ENCODE measurements at regions not wholly inside any gene's neighbourhood (a gene's known extent, or its start where the extent isn't known, plus 50 kb on each side); places are given as distances from the start of the nearest gene placed in this dataset.
"Not testable (repeated sequence)": the region's sequence is repeated elsewhere in the genome, so short reads cannot be mapped to it uniquely, and the experiment has no call there.

DNA sequence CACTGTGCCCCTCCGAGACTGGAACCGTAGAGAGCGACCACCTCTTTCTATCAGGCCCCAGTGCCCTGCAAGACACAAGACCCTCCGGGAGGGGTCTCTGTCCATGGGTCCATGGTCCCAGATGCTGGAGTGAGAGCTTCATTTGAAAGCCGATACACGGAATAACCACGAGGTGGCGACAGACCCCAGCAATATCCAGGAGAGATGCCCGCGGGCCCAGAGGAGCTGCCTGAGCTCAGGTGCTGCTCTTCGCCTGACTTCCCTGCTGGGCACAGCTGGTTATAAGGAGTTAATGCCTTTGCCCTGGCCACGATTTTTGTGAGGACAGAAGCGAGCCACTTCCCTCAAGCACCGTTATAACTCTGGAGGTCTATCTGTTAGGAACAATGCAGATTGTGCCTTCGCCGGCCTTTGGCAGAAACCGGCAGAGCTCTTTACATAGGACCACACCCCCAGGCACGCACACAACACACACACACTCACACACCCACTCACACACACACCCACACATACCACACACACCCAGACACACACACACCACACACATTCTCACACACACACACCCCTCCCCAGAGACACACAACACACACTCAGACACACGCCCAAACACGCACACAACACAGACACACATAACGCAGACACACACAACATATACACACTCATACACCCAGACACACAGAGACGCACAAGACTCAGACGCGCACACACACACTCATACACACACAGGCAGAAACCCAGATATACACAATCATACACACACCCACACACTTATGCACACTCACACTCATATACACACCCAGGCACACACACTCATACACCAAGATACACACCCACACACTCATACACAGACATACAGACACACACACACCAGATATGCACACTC, 436.4 kb downstream of the SOX9 start:
- DNase-seq (ENCODE audit: low spot score), result peak; percentile 71

DNA sequence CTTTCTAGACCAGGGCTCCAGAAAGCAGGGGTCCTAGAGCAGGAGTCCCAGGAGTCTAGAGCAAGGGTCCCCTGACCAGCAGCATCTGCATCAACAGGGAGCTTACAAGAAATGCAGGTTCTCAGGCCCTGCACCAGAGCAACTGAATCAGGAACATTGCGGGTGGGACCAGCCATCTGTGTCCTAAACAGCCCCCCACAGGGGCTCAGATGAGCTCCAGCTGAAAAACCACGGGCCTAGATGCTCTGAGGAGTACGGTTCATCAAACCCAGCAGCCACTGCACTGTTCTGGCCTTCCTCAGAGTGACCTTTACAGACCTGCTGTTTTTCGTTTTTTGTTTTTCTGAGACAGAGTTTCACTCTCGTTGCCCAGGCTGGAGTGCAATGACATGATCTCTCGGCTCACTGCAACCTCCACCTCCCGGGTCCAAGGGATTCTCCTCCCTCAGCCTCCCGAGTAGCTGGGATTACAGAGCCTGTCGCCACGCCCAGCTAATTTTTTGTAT, 438.2 kb downstream of the SOX9 start:
- DNase-seq (ENCODE audit: low spot score), result no peak

DNA sequence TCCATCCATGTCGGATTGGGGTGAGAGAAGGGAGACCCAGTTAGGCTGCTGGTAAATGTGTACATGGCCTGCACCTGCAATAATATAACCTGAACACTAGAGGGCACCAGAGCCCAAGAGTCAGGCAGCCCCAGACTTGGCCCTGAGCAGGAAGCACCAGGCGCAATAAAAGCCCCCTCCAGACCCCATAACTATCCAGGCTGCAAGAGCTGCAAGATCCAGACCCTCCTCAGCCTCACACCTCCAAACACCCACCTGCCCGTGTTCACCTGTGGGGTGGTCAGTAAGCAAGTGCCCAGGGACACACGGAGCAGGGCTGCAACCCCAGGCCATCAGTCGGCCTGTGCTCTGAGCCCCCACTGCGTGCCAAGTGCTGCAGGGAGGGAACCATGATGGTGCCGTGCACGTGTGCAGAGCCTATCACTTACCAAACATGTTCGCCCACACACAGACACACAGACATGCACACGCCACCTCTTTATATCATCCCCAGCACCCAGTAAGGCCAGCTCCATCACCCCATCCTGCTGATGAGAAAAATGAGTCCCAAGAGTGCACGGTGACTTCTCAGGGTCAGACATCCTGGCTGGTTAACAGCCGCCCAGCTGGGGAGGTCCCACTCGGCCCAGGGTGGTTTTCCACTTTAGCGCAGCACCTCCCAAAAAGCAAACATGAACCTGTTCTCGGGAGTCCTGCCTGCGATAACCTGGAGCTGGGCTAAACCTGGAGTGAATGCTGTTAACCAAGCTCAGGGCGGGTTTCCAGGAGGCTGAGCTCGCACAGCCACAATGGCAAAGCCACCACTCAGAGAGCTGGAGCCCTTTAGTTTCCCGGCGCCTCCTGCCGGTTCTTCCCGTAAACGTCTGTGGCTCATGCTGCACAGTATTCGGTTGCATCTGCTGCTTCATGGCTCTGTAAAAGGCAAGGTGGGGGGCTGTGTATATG, 439.8 kb downstream of the SOX9 start:
- peak; percentile 55 for DNase-seq (ENCODE audit: low spot score)

DNA sequence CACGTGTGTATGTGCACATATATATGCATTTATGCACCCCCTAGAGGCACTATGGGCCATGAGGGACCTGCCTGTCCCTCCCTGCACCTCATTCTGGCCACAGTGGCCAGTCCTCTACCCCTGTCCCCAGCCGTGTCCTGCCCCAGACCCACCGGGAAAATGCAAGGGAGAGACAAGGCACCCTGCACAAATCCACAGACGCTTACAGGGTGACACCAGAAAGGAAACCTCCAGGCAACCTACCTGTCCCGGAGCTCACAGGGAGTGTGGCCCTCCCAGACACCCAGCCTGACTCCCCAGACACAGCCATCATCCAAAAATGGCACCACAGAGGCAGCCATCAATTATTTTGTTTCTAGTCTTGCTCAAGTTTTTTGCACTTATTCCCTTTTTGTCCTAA, 440.4 kb downstream of the SOX9 start:
- no peak for DNase-seq (ENCODE audit: low spot score)

DNA sequence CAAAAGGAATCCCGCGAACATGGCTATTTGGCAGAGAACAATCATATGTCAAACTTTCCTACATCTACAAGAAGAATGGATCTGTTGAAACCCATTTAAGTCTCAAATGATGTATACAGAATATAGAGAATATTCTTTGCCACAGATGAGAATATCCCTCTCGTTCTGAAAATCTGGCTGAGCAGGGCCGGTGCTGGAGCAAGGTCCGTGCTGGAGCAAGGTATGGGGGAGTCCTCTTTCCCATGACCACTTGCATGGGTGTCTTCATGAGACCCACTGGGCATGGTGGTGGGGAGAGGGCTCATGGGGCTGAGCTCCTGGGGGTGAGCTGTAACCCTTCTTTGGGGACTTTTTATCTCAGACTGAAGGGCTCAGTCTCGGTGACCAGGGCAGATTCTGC, 440.9 kb downstream of the SOX9 start:
- no peak for DNase-seq (ENCODE audit: low spot score)

DNA sequence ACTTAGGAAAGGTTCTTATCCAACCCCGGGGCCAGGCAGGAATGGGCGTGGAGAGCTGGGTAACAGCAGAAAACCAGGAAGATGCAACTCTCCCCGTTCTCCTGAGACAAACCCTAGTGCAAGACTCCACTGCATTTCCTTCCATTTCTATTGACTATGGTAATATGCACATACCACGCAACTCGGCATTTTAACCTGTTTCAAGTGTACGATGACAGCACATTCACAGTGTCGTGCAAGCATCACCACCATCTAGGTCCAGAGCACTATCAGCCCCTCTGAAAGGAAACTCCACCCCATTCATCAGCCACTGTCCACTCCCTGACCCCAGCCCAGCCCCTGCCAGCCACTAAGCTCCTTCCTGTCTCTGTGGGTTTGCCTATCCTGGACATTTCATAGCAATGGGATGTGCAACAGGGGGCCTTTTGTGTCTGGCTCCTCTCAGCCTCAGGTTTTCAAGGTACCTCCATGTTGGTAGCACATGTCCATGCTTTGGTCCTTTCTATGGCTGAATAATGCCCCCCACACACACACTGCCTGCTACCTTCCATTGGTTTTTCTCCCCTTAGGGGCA, 441.9 kb downstream of the SOX9 start:
- no peak for DNase-seq (ENCODE audit: low spot score)

DNA sequence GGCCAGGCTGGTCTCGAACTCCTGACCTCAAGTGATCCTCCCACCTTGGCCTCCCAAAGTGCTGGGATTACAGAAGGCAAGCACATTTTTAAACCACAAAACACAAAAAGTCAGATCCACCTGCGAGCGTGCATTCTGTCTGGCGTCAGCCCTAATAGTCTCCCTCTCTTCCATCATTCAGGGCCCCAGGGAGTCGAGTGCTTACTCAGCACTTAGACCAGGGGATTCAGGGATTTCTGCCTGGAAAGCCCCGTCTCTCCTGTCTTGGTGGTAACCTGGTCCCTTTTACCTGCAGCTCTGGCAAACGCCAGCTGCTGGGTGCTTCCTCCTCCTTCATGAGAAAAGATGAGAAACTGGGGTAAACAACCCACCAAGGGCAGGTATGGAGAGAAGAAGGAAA, 443.1 kb downstream of the SOX9 start:
- no peak for DNase-seq (ENCODE audit: low spot score)

DNA sequence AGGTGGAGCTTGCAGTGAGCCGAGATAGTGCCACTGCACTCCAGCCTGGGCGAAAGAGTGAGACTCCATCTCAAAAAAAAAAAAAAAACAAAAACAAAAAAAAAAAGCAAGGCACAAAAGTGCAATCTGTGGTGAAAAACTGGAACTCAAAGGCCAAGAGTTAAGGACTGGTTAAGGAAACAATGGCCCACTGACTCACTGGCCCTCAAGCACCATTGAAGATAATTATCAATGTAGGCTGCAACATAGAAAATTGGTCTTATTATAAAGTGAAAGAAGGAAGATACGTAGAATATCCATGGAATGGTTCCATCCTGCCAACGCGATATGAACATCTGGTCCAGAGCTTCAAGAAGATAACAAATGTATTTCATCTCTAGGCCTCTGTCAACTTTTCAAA, 444.2 kb downstream of the SOX9 start:
- DNase-seq (ENCODE audit: low spot score), result no peak

DNA sequence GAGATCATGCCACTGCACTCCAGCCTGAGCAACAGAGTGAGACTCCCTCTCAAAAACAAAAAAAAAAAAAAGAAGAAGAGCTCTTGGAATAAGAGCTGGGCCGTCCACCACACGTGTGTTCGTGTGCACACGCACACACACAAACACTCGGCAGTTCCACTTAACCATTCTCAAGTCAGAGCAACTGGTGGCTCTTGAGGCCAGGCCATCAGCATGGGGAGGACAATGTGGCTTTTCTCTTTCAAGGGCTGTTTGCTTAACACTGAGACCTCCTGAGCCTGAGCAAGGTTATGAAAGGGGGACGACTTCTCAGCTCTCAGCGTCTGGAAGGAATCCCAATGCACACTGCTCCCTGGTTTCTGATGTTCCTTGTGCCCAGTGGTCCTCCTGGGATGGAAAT, 444.9 kb downstream of the SOX9 start:
- DNase-seq (ENCODE audit: low spot score), result no peak

DNA sequence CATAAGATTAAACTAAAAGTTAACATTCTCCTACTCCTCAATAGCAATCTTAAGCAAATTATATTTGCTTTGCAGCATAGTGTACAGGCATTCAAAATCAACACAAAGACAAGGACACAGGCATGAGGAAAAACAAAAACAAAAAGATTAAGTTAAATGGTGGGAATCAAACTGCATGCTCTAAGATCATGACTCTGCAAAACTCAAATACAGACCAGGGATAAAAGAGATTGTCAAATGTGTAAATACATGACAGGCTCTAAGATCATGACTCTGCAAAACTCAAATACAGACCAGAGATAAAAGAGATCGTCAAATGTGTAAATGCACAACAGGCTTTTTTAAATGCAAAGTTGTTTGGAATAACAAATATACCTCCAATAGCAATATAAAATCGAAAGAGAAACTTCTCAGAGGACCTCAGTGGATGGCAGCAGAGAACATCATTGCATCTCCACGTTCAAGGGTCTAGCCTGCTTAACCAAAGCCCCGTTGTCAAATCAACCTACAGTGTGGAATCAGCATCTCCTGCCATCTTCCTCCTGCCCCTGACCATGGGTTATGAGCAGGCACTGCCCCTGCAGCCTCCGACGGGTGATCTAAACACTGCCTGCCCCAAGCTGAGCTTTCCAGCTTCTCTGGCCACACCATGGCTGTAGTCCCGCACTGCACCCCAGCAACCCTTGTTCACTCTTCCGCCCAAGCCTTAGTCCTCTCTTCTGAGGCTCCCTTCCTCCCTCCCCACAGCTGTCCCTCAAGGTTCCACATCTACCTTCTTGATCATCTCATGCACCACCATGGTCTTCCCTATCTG, 446.1 kb downstream of the SOX9 start:
- DNase-seq (ENCODE audit: low spot score), result no peak

DNA sequence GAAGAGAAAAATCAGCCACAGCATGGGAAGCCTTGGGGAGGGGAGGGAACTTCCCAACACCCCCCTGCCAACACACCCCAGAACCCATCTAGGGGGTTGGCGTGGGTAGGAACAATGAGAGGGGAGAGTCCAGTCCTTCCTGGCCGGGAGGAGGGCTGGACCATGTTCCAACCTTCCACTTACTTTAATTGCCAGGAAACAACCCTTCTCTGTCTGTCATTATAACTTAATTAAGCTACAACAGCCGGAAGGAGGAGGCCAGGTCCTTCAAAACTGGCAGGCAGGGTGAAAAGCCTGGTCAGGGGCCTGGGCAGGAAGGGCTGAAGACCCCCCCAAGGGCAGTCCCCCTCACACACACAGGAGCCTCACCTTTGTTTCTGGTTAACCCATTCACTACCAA, 447.0 kb downstream of the SOX9 start:
- DNase-seq (ENCODE audit: low spot score), result no peak

DNA sequence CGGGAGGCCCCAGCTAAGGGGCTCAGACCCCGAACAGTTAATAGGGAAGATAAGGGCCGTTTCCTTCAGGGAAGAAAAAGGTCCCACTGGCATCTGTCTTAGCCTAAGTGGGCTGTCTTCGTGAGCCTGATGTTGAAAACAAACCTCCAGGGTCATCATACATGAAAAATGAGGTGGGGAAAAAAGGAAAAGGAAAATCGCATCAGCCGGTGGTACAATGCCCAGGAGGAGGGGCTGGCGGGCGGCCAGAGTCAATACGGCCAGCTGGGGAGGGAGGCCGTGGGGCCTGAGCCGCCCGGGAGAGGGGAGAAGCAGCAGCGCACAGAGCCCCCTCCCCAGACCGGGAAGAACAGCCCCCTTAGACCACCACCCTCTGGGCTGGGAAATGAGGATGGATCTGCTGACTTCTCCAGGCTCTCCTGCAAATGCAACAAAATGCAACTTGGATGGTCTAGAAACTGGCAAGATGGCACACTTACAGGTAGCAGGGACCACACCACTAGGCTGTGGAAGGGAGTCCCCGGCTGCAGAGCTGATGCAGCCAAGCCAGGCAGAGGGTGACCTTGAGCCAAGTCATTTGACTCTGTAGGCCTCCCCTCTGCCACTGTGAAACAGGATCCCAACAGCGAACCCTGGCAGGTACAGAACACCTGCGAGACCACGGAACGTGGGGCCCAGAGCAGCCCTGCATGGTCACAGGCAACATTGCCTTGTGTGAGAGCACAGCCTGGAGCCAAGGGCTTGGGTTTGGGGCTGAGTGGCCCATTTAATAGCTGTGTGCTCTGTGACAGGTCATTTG, 448.5 kb downstream of the SOX9 start:
- DNase-seq (ENCODE audit: low spot score), result no peak

DNA sequence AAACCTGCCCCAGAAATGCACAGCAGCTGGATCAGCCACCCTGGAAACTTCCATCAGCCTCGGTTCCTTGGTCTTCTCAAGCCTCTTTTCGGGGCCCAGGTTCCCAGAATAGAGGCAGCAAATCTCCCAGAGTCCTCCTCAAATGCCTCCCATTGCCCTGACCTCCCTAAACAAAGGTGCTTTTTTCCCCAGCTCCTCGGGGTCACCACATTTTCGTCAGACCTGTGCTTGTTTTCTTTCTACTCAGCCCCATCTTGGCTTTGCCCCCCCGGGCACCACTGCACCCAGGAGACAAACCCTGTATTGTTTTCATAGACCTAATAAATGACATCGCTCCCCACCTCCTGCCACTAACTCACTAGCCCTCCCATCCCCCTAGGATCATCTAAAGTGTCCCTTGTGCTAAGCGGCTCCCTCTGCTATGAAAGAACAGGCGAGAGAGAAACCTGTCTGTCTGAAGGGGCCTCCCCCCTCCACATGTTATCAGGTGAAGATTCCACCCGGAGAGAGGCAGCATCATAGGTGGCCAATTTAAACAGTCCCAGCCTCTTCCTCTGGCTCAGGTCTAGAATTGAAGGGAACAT, 451.1 kb downstream of the SOX9 start:
- DNase-seq (ENCODE audit: low spot score), result no peak

DNA sequence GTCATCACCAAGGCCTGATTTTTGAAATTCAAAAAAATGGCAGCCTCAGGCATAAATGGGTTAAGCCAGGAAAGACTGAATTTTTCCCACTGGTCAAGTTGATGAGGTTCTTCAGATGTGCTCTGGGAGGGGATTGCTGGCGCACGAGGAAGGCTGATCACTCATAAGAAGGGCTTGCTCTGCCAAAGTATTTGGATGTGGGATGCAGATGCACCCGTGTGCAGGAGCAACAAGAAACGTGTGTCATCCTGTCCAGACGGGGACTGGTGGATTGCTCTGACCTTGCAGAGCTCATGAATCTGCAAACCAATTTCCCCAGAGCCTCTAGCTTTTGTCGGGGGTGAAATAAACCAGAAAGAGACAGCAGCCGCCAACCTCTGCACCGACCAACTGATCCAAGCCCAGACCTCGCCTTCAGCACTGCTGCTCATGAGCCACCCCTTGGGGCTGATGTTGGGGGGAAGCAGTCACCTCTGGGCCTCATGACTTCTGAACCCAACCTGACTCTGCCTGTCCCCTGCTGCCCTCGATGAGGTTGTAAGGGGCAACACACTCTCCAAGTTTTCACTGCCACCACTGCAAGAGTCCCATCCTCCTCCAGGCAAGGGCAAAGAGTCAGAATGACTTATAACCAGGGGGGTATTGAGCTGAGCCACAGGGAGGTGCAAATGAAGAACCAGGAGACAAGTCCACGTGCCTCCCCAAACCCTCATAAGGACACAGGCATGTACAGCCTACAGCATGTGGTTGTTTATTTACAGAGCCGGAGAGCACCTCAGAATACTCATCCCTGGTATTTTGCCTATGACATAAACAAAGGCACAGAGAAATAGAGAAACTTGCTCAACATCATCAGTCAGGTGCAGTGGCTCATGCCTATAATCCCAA, 452.0 kb downstream of the SOX9 start:
- no peak for DNase-seq (ENCODE audit: low spot score)

DNA sequence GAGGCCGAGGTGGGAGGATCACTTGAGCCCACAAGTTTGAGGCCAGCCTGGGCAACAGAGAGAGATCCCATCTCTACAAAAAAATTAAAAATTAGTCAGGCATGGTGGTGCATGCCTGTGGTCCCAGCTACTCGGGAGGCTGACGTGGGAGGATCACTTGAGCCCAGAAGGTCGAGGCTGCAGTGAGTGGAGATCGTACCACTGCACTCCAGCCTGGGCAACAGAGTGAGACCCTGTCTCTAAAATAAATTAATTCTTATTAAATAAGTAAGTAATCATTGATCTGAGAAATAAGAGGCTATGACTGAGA, 452.6 kb downstream of the SOX9 start:
- DNase-seq (ENCODE audit: low spot score), result not testable (repeated sequence)

DNA sequence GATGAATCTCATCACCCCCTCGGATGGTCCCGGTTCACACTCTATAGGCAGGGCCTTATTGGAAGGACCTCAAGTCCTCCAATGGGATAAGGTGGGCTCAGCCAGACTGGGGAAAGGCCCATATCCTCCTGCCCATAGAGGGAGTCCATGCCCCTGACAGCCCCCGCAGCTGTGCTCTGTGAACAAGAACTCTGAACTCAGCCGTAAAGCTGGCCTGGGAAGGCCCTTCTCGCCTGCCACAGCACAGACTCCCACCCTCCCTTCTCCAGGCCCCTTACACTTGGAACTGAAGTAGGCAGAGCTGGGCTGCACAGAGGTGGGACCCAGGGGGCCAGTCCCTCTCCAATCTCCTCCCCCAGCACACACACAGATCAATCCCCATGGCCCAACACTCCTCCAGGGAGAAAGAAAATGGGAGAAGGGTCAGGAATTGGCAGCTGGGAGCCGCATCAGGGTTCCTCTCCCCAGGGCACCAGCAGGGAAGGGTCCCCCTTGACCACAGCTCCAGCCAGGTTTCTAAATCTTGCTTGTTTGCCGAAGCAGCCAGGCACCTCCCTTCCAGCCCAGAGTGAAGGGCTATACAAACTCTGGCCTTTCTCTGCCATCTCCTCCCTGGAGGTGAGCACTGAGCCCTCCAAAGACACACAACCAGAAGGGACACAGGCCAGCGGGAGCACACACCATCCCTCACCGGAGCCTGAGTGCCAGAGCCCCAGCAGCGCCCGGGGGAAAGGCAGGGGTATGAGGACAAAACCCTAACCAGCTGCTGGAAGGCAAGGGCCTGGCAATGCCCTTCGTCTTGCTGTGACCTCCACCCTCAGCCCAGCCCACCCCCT, 454.1 kb downstream of the SOX9 start:
- no peak for DNase-seq (ENCODE audit: low spot score)

DNA sequence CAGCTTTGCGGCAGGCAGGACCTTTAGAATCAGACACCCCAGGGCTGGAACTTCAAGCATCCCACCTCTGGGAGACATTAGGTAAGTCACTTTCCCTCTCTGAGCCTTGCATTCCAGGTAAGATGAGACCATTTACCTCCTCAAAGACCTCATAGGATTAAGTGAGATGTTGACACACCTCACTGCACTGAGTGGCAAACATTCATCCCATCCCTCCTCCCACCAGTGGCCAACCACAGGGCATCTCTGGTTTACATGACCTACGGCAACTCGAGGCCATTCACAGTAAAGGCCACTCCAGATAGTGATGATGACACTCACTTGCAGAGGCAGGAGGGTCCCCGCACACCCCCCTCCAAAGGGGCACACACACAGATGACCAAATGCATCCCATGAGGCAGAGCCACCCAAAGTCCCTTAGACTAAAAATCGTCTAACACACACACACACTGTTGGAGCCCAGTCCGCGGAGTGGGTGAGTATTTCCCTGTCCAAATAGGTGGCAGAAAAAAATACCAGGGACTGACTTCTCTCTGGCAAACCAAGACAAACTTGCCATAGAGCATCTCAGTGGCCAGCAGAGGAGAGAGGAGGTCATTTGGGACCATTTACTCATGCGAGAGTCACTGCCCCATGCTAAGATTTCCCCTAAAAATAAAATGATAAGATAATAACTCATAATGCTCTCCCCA, 454.9 kb downstream of the SOX9 start:
- no peak for DNase-seq (ENCODE audit: low spot score)

DNA sequence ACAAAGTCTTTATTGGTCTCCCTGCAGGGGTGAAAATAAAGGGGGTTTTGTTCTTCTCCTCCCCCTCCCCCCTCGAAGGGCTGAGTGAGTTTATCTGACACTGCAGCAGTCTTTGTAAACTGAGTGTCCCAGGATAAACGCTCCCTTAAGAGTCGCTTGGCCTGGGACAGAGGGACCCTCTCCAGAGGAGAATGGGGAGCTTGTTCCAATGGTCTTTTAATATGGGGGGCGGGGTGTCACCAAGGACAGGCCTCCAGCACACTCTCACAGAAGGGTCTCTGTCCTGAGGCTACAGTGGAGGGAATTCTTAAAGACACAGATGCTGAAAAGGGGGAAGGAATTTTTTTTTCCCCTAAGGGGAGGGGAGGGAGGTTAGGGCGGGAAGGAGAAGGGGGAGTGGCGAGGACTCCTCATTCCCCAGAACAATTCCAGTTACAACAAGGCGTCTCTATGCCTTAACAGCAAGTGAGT, 455.5 kb downstream of the SOX9 start:
- no peak for DNase-seq (ENCODE audit: low spot score)

All from activated CD4-positive, alpha-beta T cell treated with anti-CD3 and anti-CD28 coated beads, Interleukin-2, Interleukin-4, amounts not matched to agents 100 ng/mL and 50 ng/mL, durations not matched to agents 16 hours and 8 hours (primary cell).